Uterus (tissue), 3 donors: ENCODE measurements at regions not wholly inside any gene's neighbourhood (a gene's known extent, or its start where the extent isn't known, plus 50 kb on each side); places are given as distances from the start of the nearest gene placed in this dataset.

ENCODE experiments used
- DNase-seq, 2 donors: peaks; one replicate each; pipeline ENCODE4 v3.0.0-alpha.2; 2019 to 2020
- H3K27ac ChIP-seq, 2 donors: fragments of 200-600 bp; sonication (generic); 1 replicate in 1 of 2; 2 replicates in 1 of 2; pipeline ENCODE4 v1.5.1; 2016 to 2018
- H3K27me3 ChIP-seq, 2 donors: fragments of 200-600 bp; sonication (generic); one replicate each; pipeline ENCODE4 v1.5.1; 2018 to 2019; ENCODE audit warnings: control low read depth in 1 of 2
- H3K36me3 ChIP-seq, 2 donors: fragments of 200-600 bp; sonication (generic); one replicate each; pipeline ENCODE4 v1.5.1; 2019; ENCODE audit warnings: control low read depth in 1 of 2
- H3K4me1 ChIP-seq, 2 donors: fragments of 200-600 bp; sonication (generic); one replicate each; pipeline ENCODE4 v1.5.1; 2018 to 2019; ENCODE audit warnings: control low read depth in 1 of 2
- H3K4me3 ChIP-seq, 2 donors: fragments of 200-600 bp; sonication (generic); 1 replicate in 1 of 2; 2 replicates in 1 of 2; pipeline ENCODE4 v1.5.1; 2018 to 2019; ENCODE audit warnings: mild to moderate bottlenecking in 1 of 2
- H3K9me3 ChIP-seq, 2 donors: fragments of 200-600 bp; sonication (generic); one replicate each; pipeline ENCODE4 v1.5.1; 2019; ENCODE audit warnings: control low read depth in 1 of 2
- POLR2A ChIP-seq, 2 donors: fragments of 450-650 bp; IDR thresholded peaks; one replicate each; pipeline ENCODE4 v1.6.1; 2016; ENCODE audit warnings: antibody characterized with exemption in 2 of 2, mild to moderate bottlenecking in 1 of 2, moderate library complexity in 1 of 2
- intact Hi-C: fragments of 100-400 bp; cut with DNase I; formaldehyde crosslinking; loops from one replicate; pipeline ENCODE4 v1.15.1; 2023; ENCODE audit warnings: low total_unique reads
- TF ChIP-seq, protein P1 (sequence below), 4 experiments: fragments of 200-600 bp in 2 of 4; fragments of 450-650 bp in 2 of 4; sonication (generic) in 2 of 4; IDR thresholded peaks; one replicate each; pipeline ENCODE4 v1.5.1; 2016 to 2019; ENCODE audit warnings: antibody characterized with exemption in 4 of 4, mild to moderate bottlenecking in 2 of 4, moderate library complexity in 1 of 4
- donor health status: DM: yes; HTN: yes; CAD: no.

DNA sequence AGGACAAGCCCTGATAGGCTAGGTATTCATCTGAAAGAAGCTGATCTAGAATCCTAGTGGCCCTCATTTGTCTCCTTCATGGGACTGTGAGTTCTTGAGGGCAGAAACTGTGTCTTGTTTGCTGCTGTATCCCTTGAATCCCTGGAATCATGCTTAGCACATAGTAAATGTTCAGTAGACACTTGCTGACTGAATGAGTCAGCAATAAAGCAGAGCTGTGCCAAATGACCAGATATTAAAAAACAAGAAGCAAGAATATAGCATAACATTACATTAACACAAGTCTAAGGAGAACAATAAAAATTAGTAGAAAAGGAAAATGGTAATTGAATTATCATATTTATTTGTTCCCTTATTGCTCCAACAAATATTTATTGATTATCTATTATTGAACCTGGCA, 420.5 kb downstream of the ZSWIM6 start:
- Histone ChIP-seq H3K27me3 (no peaks in the 10 kb centered on the region), H3K36me3 (no peaks in the 10 kb centered on the region), H3K4me1 (no peaks in the 10 kb centered on the region), H3K4me3 (no peak overlapping the region), H3K27ac (no peak overlapping the region), H3K9me3 (no peaks in the 10 kb centered on the region)
- DNase-seq = no peak
- TF ChIP-seq, protein P1, sequence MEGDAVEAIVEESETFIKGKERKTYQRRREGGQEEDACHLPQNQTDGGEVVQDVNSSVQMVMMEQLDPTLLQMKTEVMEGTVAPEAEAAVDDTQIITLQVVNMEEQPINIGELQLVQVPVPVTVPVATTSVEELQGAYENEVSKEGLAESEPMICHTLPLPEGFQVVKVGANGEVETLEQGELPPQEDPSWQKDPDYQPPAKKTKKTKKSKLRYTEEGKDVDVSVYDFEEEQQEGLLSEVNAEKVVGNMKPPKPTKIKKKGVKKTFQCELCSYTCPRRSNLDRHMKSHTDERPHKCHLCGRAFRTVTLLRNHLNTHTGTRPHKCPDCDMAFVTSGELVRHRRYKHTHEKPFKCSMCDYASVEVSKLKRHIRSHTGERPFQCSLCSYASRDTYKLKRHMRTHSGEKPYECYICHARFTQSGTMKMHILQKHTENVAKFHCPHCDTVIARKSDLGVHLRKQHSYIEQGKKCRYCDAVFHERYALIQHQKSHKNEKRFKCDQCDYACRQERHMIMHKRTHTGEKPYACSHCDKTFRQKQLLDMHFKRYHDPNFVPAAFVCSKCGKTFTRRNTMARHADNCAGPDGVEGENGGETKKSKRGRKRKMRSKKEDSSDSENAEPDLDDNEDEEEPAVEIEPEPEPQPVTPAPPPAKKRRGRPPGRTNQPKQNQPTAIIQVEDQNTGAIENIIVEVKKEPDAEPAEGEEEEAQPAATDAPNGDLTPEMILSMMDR (IDR thresholded peaks at IDR 0.05) = no peak
- no peak for TF ChIP-seq POLR2A (IDR thresholded peaks at IDR 0.05)
- intact Hi-C loops = no loop called here

DNA sequence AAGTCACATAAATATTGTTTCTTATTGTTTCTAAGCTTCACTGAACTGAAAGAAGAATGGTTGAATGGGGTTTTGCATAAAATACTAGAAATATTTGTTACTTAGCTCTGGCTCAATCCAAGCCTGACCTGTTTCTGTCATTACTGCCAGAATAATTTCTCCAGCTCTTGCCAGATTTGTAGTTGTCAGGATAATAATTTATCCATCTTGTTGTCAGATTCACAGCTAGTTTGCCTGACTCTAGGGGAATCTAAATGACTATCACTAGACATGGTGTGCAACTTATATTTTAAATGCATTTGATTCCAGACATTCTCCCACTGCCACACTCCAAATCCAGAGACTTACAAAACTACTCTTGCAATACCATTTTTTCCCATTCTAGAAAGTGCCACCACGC, 422.7 kb downstream of the ZSWIM6 start:
- H3K4me1 ChIP-seq = no peaks in the 10 kb centered on the region
- no peak for DNase-seq
- H3K36me3 ChIP-seq = no peaks in the 10 kb centered on the region
- H3K27ac ChIP-seq = no peak overlapping the region
- TF ChIP-seq, protein P1 (IDR thresholded peaks at IDR 0.05) = no peak
- TF ChIP-seq POLR2A (IDR thresholded peaks at IDR 0.05) = no peak
- H3K9me3 ChIP-seq = no peaks in the 10 kb centered on the region
- H3K4me3 ChIP-seq = no peak overlapping the region
- H3K27me3 ChIP-seq = no peaks in the 10 kb centered on the region
- intact Hi-C loops = no loop called here

DNA sequence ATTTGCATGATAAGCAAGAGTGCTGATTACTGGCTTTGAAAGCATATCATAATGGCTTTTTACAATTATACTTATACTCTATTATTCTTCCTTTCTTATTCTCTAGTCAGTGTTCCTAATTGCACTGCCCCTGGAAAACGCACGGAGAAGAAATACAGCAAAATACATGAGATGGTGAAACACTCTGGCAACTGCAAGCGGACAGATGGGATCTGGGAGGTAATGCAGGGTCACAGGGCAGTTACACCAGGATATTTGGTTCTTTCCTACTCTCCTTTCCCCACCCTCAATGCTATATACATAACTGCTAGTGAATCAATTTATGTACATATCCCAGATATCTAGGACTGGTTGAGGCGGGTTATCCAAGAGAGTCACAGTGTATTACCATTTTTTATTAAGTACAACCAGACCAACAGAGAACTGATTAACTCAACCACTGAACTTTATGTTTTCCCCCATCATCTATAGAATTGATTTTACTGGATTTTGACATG, 423.7 kb downstream of the ZSWIM6 start:
- TF ChIP-seq, protein P1 (IDR thresholded peaks at IDR 0.05) = no peak
- no peak for TF ChIP-seq POLR2A (IDR thresholded peaks at IDR 0.05)
- no peaks in the 10 kb centered on the region for H3K27me3 ChIP-seq
- intact Hi-C loops = no loop called here
- DNase-seq = no peak
- no peak overlapping the region for H3K4me3 ChIP-seq
- H3K36me3 ChIP-seq = no peaks in the 10 kb centered on the region
- H3K9me3 ChIP-seq = no peaks in the 10 kb centered on the region
- H3K4me1 ChIP-seq = no peaks in the 10 kb centered on the region
- H3K27ac ChIP-seq = no peak overlapping the region

DNA sequence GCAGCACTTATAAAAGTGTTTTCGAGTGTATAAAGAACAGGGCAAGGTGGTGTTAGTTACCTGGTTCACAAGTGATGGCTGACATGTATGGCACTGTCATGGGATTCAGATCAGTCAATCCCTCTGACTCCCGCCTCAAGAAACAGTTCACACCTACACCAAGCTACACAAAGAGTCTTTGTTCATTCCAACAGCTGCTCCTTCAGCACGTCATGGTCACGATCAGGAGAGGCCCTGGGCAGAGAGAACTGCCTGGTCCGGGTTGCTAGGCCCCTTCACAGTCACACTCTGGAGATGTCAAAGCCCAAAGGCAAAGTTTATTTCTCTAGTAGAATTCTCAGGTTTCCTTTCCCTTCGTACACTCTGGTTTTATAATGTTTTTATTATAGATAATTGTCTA, 426.7 kb downstream of the ZSWIM6 start:
- H3K27ac ChIP-seq = no peak overlapping the region
- no peaks in the 10 kb centered on the region for H3K9me3 ChIP-seq
- TF ChIP-seq POLR2A (IDR thresholded peaks at IDR 0.05) = no peak
- TF ChIP-seq, protein P1 (IDR thresholded peaks at IDR 0.05) = no peak
- no peak overlapping the region for H3K4me3 ChIP-seq
- no peak for DNase-seq
- H3K27me3 ChIP-seq = no peaks in the 10 kb centered on the region
- no peaks in the 10 kb centered on the region for H3K4me1 ChIP-seq
- H3K36me3 ChIP-seq = no peaks in the 10 kb centered on the region
- intact Hi-C loops = no loop called here

DNA sequence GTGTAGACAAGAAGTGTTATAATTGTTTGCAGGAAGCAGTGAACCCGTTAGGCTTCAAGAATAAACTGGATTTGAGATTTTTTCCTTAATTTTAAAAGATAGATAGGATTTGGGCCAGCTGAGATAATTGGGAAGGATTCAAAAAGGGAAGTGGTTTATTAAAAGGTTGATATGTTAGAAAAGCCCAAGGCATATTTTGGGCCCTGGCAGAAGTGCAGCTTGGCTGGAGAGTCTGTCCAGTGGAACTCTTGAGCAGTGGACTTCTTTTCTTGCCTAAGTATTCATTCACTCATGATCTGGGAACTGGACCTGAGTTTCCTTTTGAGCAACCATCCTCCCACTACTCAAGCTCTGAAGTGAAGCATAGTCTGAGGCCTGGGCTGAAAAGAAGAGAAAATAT, 433.4 kb downstream of the ZSWIM6 start:
- intact Hi-C loops = no loop called here
- no peak overlapping the region for H3K4me3 ChIP-seq
- H3K27me3 ChIP-seq = no peaks in the 10 kb centered on the region
- no peaks in the 10 kb centered on the region for H3K9me3 ChIP-seq
- DNase-seq = no peak
- no peak overlapping the region for H3K27ac ChIP-seq
- H3K36me3 ChIP-seq = no peaks in the 10 kb centered on the region
- no peaks in the 10 kb centered on the region for H3K4me1 ChIP-seq
- TF ChIP-seq POLR2A (IDR thresholded peaks at IDR 0.05) = no peak
- TF ChIP-seq, protein P1 (IDR thresholded peaks at IDR 0.05) = no peak
